ENCODE measurements at regions not wholly inside any gene's neighbourhood (a gene's known extent, or its start where the extent isn't known, plus 50 kb on each side); places are given as distances from the start of the nearest gene placed in this dataset.
"Not testable (repeated sequence)": the region's sequence is repeated elsewhere in the genome, so short reads cannot be mapped to it uniquely, and the experiment has no call there.

DNA sequence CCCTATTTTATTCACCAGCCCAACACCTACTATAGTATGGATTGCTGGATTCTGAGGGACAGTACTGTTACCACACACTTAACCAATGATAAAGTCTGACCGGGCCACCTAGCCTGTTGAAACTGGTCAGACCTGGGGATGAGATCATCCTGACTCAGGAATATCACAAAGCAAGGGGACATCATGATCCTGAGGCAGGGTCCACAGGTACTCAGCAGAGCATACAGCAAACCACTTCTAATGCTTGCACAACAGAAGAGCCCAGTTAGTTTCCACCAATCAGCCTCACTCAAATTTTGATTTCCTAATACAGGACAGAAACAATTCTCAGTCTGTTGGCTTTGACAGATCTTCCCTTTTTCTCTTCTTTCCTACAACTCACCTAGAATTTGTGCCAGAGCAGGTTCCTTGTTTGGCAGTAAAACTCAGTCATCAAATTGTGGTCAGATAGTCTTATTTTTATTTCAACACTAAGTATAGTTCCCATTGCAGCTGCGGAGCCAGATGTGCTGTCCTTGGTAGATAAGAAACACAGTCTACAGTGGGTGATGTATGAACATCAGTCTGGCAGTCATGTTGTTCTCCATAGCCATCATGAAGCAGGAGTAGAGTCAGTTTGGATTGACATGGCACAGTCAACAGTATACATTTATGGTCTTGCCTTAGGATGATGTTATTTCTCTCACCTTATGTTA, 90.1 kb upstream of the PRR23C start:
- DNase-seq (ENCODE audit: low read depth, low spot score): no peak

DNA sequence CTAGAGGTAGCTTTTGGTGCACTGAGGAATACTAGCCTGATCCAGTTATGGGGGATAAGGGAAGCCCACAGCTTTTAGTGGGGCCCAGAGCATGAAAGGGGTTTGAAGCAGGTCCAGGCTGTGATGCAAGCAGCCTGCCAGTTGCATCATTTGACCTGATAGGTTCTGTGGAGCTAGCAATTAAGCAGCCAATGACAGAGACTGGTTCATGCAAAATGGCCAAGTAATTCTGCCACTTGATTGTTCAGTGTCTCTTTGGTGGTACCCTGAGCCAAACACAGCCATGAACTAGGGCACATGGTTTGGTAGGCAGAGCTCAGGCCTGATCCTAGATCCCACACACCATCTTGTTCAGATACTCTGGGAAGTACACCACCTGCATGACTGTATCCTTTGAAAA, 91.0 kb upstream of the PRR23C start:
- DNase-seq (ENCODE audit: low read depth, low spot score): no peak

DNA sequence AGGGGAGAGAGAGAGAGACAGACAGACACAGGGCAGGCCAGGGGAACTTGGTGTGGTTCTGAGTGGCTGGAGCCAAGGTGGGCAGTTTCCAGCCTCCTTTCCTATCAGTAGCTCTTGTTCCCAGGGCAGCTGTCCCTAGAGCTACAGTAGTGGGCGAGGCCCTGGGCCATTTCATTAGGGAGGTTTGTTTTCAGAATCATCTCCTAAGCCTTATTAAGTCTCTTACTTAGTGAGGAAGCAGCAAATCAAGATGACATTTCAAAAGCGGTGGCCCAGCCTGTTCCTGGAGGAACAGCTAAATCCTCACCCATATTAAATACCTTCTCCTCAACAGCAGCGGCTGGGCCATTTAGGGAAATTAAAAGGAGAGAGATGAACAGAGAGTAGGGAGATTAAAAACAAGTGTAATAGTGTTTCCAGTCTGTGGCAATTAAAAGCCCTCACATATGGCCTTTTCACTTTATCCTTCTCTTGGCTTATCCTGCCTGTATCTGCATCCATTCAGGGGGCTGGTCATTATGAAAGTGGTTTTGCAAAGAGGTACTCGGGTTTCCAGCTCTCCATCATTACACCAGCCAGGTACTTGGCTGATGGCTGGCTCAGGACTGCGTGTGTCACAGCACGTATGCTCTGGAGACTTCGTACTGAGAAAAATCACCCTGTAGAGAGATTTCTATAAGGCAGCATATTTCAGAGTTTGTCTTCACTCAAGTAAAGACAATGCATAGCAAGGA, 91.9 kb upstream of the PRR23C start:
- DNase-seq (ENCODE audit: low read depth, low spot score): no peak

DNA sequence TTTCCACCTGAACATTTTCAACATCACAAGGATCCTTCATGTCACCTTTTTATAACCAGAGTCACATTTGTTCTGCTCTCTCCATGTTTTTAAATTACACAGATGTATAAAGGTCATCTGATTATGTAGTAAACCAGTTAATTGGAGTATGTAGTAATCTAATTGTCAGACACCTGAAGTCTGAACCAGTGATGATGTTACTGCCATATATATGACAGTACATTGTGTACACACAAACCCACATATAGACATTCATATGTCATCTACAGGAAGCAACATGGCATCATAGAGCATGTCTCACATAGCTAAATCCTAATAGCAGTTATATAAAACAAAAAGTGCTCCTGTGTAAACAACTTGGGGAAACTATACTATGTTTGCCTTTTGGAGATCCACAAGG, 95.9 kb upstream of the PRR23C start:
- DNase-seq (ENCODE audit: low read depth, low spot score): no peak

DNA sequence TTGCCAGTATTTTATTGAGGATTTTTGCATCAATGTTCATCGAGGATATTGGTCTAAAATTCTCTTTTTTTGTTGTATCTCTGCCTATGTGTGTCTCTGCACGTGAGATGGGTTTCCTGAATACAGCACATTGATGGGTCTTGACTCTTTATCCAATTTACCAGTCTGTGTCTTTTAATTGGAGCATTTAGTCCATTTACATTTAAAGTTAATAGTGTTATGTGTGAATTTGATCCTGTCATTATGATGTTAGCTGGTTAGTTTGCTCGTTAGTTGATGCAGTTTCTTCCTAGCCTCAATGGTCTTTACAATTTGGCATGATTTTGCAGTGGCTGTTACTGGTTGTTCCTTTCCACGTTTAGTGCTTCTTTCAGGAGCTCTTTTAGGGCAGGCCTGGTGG, 101.3 kb upstream of the PRR23C start:
- DNase-seq (ENCODE audit: low read depth, low spot score): not testable (repeated sequence)

DNA sequence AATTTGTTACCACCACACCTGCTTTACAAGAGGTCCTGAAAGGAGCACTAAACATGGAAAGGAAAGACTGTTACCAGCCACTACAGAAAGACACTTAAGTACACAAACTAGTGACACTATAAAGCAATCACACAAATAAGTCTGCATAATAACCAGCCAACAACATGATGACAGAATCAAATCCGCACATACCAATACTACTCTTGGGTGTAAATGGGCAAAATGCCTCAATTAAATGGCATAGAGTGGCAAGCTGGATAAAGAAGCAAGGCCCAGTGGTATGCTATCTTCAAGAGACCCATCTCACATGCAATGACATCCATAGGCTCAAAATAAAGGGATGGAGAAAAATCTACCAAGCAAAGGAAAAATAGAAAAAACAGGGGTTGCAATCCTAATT, 106.8 kb upstream of the PRR23C start:
- DNase-seq (ENCODE audit: low read depth, low spot score): no peak

DNA sequence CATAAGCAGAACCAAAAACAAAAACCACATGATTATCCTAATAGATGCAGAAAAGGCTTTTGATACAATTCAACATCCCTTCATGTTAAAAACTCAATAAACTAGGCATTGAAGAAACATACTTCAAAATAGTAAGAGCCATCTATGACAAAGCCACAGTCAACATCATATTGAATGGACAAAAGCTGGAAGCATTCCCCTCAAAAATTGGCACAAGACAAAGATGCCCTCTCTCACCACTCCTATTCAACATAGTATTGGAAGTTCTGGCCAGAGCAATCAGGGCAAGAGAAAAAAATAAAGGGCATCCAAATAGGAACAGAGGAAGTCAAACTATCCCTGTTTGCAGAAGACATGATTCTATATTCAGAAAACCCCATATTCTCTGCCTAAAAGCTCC, 108.7 kb upstream of the PRR23C start:
- DNase-seq (ENCODE audit: low read depth, low spot score): not testable (repeated sequence)

DNA sequence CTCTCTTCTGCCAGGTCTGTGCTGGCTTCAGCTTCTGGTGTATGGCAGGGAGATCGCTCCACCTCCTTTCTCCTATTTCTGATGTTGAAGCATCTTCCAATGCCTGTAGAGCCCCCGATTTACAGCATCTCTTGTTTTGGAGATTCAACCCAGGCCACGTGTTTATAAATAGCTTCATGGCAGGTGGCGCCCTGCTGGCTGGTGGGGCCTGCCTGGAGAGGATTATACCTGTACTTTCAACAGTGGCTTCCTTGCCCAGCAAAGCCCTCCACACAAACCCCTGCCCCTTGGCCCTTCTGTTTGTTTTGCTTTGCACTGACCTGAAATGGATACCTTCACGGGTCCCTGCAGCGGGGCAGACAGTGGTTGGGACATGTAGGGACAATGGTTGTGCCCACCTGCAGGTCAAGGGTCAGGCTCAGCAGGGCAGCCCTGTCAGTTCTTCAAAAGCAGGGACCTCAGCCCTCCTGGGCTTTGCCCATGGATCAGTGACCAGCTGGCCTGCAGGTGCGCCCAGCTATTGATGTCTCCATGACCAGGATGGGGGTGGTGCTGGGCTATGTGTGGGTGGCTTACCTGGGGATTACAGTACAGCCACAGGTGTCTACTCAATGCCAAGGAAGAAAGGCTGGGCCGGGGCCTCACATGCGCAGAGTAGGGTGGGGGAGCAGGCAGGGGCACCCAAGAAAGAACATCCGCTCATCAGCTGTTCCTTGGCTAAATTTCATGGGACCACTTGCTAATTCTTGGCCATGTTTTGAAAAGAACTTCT, 112.7 kb upstream of the PRR23C start:
- DNase-seq (ENCODE audit: low read depth, low spot score): no peak

DNA sequence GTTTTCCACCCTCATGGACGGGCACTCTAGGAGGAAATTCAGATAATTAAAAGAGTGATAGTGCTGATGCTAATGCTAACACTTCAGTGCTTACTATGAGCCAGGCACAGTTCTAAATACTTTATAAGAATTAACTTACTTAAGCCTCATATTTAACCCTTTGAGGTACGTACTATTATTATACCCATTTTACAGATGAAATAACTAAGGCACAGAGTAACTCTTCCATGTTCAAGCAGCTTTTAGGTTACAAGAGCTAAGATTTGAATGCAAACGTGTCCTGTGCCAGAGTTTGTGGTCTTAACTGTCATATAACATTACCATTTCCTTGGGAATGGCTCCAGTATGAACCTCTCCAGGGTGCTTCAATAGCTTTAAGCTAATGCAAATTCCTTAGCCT, 114.7 kb upstream of the PRR23C start:
- DNase-seq (ENCODE audit: low read depth, low spot score): no peak

DNA sequence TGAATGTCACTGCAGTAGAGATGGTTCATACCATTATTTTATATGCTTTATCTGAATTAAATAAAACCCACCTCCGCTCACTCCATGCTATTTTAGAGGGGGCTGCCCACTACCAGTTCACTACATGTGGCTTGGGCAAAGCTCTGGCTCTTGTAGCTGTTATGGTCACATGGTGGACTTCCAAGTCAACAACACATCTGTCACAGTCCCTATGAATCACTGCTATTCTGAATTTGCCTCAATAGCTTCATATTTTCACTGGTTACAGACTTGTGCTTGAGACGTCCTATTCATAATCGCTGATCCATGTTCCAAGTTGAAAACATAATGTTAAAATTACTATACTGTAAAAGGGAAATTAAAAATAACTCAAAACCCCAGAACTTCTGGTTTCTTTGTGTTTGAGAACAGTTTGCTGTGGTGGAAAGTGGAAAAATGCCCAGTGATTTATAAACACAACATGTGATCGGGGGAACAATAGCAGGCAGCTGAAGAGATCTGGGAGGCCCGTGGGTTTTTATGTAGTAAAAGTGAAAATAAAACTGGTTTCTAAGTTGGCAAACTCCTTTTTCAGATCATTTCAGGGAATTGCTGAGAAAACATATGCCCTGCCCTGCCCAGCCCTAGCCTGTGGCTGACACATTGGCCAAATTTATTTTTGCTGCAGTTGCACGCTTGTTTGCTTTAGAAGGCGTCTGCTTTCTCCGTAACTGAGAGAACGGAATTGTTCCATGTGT, 128.8 kb upstream of the PRR23C start:
- DNase-seq (ENCODE audit: low read depth, low spot score): no peak

DNA sequence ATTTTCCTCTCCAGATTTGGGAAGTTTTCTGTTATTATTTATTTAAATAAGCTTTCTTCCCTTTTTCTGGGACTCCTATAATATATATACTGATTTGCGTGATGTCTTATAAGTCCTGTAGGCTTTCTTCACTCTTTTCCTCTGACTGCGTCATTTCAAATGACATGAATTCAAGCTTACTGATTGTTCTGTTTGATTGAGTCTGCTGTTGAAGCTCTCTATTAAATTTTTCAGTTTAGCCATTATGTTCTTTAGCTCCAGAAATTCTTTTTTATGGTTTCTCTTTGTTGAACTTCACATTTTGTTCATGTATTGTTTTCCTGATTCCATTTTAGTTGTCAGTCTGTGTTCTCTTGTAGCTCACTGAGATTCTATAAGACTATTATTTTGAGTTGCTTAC, 135.8 kb upstream of the PRR23C start:
- no peak for DNase-seq (ENCODE audit: low read depth, low spot score)

DNA sequence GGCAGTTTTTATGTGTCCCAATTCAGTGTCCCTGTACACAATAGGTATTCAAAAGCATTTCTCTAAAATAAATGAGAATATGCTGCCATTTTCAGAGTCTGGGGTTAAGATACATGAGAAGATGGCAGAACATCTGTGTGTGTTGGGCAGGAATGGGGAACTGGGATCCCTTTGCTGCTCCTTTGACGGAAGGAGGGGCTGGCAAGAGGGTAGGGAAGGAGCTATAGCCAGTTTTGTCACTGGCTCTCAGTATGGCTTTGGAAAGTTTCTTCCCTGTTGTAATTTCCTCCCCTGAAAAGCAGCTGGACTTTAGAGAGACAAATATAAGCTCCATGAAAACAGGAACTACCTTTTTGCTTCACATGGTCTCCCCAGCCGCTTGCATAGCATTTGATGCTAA, 137.5 kb upstream of the PRR23C start:
- DNase-seq (ENCODE audit: low read depth, low spot score): no peak

DNA sequence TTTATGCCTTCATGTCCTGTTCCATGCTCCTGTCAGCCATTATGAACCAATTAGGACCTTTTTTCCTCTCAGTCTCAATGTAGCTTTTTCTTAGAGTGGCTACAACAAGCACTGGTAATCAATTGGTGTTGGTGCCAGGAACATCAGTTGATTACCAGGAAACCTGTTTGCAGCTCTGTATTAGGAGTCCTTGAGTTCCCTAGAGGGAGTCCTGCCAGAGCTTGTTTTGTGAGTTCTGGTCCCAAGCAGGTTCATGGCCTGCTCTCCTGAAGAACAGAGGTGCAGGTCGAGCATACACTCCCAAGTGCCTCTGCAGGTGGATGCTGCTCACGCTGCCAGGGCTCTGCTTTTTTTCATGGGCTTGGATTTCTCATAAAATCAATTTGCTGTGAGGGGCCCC, 137.9 kb upstream of the PRR23C start:
- DNase-seq (ENCODE audit: low read depth, low spot score): no peak

DNA sequence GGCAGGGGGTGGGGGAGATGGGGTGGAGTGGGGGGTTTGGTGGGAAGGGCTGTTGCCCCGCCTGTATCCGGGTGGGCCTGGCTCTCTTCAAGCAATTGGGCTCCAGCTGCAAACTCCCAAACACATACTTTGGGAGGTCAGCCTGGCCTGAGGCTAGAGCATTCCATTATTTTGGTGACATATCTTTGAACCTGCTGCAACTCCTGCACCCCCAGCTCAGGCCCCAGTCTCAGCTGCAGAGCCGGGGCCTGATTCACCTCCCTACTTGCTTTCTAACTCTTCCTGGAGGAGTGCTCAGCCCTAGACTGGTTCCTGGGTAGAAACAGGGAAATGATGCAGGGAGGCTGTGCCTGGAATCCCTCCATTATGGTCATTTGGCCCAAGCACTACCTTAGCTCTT, 140.8 kb upstream of the PRR23C start:
- no peak for DNase-seq (ENCODE audit: low read depth, low spot score)

DNA sequence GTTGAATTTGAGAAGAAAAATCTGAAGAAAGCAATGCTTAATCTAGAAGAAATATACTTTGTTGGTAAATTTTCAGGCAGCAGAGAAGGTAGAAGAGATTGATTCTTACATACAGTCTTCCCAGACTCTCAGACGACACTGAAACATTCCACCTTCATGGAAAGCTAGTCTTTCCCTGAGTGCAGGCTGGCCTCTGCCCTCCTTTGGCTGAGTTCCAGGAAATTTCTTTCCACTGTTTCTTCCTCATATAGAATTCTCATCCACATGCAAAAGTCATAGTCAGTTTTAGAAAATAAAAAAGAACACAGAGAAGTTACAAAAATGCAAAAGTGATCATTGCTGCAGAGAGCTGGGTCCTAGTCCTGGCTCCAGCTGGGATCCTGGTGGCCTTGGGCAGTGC, 142.5 kb upstream of the PRR23C start:
- no peak for DNase-seq (ENCODE audit: low read depth, low spot score)

DNA sequence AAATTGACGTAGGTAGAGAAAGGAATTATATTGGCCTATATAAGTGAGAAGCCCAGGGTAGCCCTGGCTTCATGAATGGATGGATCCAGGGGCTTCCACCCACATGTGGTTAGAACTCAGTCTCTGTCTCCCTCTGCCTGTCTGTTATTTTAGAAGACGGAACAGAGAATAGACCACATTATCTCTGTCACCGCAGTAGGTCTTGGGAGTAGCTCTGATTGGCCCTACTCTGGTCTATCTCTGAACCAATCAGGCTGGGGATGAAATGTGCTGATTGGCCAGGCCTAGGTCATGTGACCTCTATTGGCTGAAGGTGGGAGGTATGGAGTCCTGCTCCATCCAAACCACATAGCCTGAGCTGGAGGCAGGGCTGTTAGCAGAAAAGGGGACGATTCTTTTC, 143.0 kb upstream of the PRR23C start:
- DNase-seq (ENCODE audit: low read depth, low spot score): no peak

DNA sequence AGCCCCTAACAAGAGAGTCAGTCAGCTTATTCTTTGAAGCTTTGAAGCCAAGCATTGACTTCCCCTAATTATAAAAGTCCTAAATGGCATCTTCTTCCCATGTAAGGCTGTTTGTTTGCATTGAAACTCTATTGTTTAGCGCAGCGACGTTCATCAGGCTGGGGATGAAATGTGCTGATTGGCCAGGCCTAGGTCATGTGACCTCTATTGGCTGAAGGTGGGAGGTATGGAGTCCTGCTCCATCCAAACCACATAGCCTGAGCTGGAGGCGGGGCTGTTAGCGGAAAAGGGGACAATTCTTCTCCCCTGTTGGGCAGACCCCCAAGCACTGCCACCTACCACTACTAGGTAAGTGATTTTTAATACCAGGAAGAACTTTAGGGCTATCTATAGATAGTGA, 145.3 kb upstream of the PRR23C start:
- no peak for DNase-seq (ENCODE audit: low read depth, low spot score)

DNA sequence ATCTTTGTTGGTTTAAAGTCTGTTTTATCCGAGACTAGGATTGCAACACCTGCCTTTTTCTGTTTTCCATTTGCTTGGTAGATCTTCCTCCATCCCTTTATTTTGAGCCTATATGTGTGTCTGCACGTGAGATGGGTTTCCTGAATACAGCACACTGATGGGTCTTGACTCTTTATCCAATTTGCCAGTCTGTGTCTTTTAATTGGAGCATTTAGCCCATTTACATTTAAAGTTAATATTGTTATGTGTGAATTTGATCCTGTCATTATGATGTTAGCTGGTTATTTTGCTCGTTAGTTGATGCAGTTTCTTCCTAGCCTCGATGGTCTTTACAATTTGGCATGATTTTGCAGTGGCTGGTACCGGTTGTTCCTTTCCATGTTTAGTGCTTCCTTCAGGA, 149.4 kb upstream of the MRPS22 start:
- not testable (repeated sequence) for DNase-seq (ENCODE audit: low read depth, low spot score)

DNA sequence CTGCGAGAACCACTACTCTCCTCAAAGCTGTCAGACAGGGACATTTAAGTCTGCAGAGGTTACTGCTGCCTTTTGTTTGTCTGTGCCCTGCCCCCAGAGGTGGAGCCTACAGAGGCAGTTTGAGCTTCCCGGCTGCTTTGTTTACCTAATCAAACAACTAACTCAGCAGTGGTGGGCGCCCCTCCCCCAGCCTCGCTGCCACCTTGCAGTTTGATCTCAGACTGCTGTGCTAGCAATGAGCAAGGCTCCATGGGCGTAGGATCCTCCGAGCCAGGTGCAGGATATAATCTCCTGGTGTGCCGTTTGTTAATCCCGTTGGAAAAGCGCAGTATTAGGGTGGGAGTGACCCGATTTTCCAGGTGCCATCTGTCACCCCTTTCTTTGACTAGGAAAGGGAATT, 147.7 kb upstream of the MRPS22 start:
- DNase-seq (ENCODE audit: low read depth, low spot score): not testable (repeated sequence)

DNA sequence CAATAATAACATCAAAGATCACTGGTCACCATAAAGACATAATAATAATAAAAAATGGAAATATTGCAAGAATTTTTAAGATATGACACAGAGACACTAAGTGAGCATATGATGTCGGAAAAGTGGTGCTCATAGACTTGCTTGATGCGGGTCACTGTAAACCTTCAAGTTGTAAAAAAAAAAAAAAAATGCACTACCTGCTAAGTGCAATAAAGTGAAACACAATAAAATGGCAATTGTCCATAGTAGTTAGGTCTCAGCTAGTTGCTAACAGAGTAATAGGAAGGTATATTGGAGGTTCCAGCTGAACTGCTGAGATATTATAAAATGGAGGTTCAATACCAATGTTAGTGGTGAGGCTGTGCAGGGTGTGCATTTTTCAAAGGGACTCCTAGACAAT, 146.6 kb upstream of the MRPS22 start:
- DNase-seq (ENCODE audit: low read depth, low spot score): no peak

DNA sequence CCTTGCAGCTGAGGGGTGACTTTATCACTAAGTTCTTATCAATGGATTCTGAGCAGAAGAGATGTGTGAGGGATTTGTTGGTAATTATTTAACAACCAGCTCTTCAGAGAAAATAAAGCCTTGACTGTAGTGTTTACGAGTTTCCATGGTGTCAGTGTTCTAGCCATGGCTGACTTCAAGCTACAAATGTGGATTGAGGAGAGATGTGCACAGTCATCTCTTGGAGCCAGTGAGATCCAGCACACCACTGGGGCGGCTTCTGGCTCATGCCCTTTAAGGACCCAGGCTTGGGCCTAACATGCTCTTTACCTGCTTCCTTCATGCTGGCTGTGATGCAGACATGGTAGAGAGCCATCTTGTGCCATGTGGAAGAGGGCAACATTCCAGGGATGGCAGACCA, 145.6 kb upstream of the MRPS22 start:
- DNase-seq (ENCODE audit: low read depth, low spot score): no peak

DNA sequence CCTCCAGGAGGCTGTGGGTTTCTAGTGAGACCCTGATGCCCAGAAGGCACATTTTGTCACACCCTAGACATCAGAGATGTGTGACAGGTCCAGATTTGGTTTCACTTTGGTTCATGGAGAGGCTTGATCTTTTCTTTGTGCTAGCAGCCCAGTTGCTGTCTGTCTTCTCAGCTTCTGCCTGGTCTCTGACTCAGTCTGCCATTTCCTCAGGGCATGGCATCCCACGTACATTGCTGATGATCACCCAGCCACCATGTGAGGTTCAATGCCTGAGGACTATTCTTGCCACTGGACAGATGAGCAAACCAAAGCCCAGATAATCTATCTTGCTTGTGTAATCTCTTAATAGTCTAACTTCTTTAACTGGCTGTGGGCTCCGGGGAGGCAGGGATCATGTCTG, 144.9 kb upstream of the MRPS22 start:
- no peak for DNase-seq (ENCODE audit: low read depth, low spot score)
